ENCODE measurements at regions not wholly inside any gene's neighbourhood (a gene's known extent, or its start where the extent isn't known, plus 50 kb on each side); places are given as distances from the start of the nearest gene placed in this dataset.

- no peaks in the 10 kb centered on the region for H3K4me1 Mint-ChIP-seq
- POLR2A ChIA-PET, result no interaction called here
- H3K27me3 Mint-ChIP-seq, result no peaks in the 10 kb centered on the region
- DNase-seq, result no peak
- H3K36me3 Mint-ChIP-seq (ENCODE audit: low read depth), result no peaks in the 10 kb centered on the region
- no peak for ATAC-seq (ENCODE audit: low read depth)
- no peak overlapping the region for H3K4me3 Mint-ChIP-seq
- H3K27ac Mint-ChIP-seq, result no peak overlapping the region
- TF ChIP-seq CTCF (IDR thresholded peaks at IDR 0.05), result no peak
- CTCF ChIA-PET, result interaction anchor here (1.7 kb wide), 1 partner anchor 11 kb away, joined by 3 read pairs; no protein-coding TSS in a partner anchor
- no peaks in the 10 kb centered on the region for H3K9me3 Mint-ChIP-seq
- intact Hi-C loops (cut with micrococcal nuclease), result no loop called here
These were observed 1468.5 kb upstream of the B3GALT2 start for GRCh38 chr1:194654956-194655355.

- H3K36me3 Mint-ChIP-seq (ENCODE audit: low read depth), result no peaks in the 10 kb centered on the region
- no peak for TF ChIP-seq CTCF (IDR thresholded peaks at IDR 0.05)
- ATAC-seq (ENCODE audit: low read depth) (no peak), DNase-seq (no peak)
- H3K9me3 Mint-ChIP-seq, result no peaks in the 10 kb centered on the region
- no peak overlapping the region for H3K4me3 Mint-ChIP-seq
- ChIA-PET POLR2A (no interaction called here), CTCF (no interaction called here)
- no peaks in the 10 kb centered on the region for H3K4me1 Mint-ChIP-seq
- H3K27ac Mint-ChIP-seq, result no peak overlapping the region
- H3K27me3 Mint-ChIP-seq, result no peaks in the 10 kb centered on the region
- intact Hi-C loops (cut with micrococcal nuclease), result no loop called here
These were observed 1467.0 kb upstream of the B3GALT2 start for GRCh38 chr1:194653385-194653784.

- CTCF ChIA-PET, result no interaction called here
These were observed 1460.7 kb upstream of the B3GALT2 start for GRCh38 chr1:194647118-194647517.

GRCh38 chr1:194644528-194644927 is 1458.1 kb upstream of the B3GALT2 start:
- ATAC-seq (ENCODE audit: low read depth) (no peak), DNase-seq (no peak)
- ChIA-PET CTCF (interaction anchor here (1.2 kb wide), 1 partner anchor 10 kb away, joined by 3 read pairs; no protein-coding TSS in a partner anchor), POLR2A (no interaction called here)
- Mint-ChIP-seq H3K27me3 (no peaks in the 10 kb centered on the region), H3K4me3 (no peak overlapping the region), H3K27ac (no peak overlapping the region), H3K36me3 (ENCODE audit: low read depth) (no peaks in the 10 kb centered on the region), H3K9me3 (peaks cover 6% of the 10 kb centered on the region), H3K4me1 (no peaks in the 10 kb centered on the region)
- intact Hi-C loops (cut with micrococcal nuclease), result no loop called here
- no peak for TF ChIP-seq CTCF (IDR thresholded peaks at IDR 0.05)

More at GRCh38 chr1:194647118-194647517, 1460.7 kb upstream of the B3GALT2 start:
- intact Hi-C loops (cut with micrococcal nuclease), result no loop called here
- Mint-ChIP-seq H3K27me3 (no peaks in the 10 kb centered on the region), H3K4me3 (no peak overlapping the region), H3K36me3 (ENCODE audit: low read depth) (no peaks in the 10 kb centered on the region), H3K4me1 (no peaks in the 10 kb centered on the region), H3K27ac (no peak overlapping the region), H3K9me3 (no peaks in the 10 kb centered on the region)
- POLR2A ChIA-PET, result no interaction called here
- no peak for DNase-seq
- TF ChIP-seq CTCF (IDR thresholded peaks at IDR 0.05), result no peak
- ATAC-seq (ENCODE audit: low read depth), result no peak

- DNase-seq (no peak), ATAC-seq (ENCODE audit: low read depth) (no peak)
- H3K27ac Mint-ChIP-seq, result no peak overlapping the region
- CTCF ChIA-PET, result no interaction called here
- H3K36me3 Mint-ChIP-seq (ENCODE audit: low read depth), result no peaks in the 10 kb centered on the region
- no peak for TF ChIP-seq CTCF (IDR thresholded peaks at IDR 0.05)
- H3K27me3 Mint-ChIP-seq, result no peaks in the 10 kb centered on the region
- H3K4me3 Mint-ChIP-seq, result no peak overlapping the region
- intact Hi-C loops (cut with micrococcal nuclease), result no loop called here
- POLR2A ChIA-PET, result no interaction called here
- H3K4me1 Mint-ChIP-seq, result no peaks in the 10 kb centered on the region
- peaks cover 9% of the 10 kb centered on the region for H3K9me3 Mint-ChIP-seq
These were observed 1453.9 kb upstream of the B3GALT2 start for GRCh38 chr1:194640322-194640721.
